ENCODE measurements at regions not wholly inside any gene's neighbourhood (a gene's known extent, or its start where the extent isn't known, plus 50 kb on each side); places are given as distances from the start of the nearest gene placed in this dataset.

GRCh38 chr12:97640826-97641225, 178.2 kb downstream of the RMST start:
- no peak overlapping the region for H3K4me3 ChIP-seq
- 0% methylated on average over 5 of the region's 6 CpGs for WGBS (ENCODE audit: insufficient coverage, low coverage, missing lambda C conversion rate)
- no peaks in the 10 kb centered on the region for H3K9me1 ChIP-seq (ENCODE audit: control insufficient read depth, insufficient read depth, low read length)
- ATAC-seq (no peak), DNase-seq (ENCODE audit: extremely low read depth in 1 of 4, low spot score in 3 of 4) (no peak), FAIRE-seq (no peak)
- no peaks in the 10 kb centered on the region for H4K20me1 ChIP-seq (replicated peaks; ENCODE audit: control insufficient read depth, insufficient read depth, low read length)
- 0 out of 2 replicates have a peak, but pooled peaks cover 2% of the 10 kb centered on the region for H3K9me3 ChIP-seq (replicated peaks; ENCODE audit: control insufficient read depth, insufficient read depth, low read depth, low read length)
- ChIA-PET CTCF (ENCODE audit: low intra/inter-chr PET ratio) (no interaction called here), POLR2A (interaction anchor here (0.7 kb wide), 1 partner anchor 782 kb away, joined by 3 read pairs; no protein-coding TSS in a partner anchor)
- H3K27ac ChIP-seq (ENCODE audit: extremely low read depth, low read depth, low read length), result no peak overlapping the region
- H3K4me2 ChIP-seq (ENCODE audit: insufficient read depth, low read length), result no peak overlapping the region
- no TSS peak for BruUV-seq (replicated peaks)
- no peaks in the 10 kb centered on the region for H3K27me3 ChIP-seq (ENCODE audit: control insufficient read depth in 2 of 2, insufficient read depth in 2 of 2, low read length in 2 of 2)
- H3K9ac ChIP-seq (ENCODE audit: insufficient read depth in 1 of 2, low read depth in 2 of 2, low read length in 2 of 2), result no peak overlapping the region
- intact Hi-C loops (cut with micrococcal nuclease), result no loop called here
- H2AFZ ChIP-seq (ENCODE audit: low read depth, low read length), result no peak overlapping the region
- no peaks in the 10 kb centered on the region for H3K79me2 ChIP-seq (ENCODE audit: control insufficient read depth, insufficient read depth, low read length)
- TF ChIP-seq KLF16 (IDR thresholded peaks at IDR 0.05) (no peak), CCAR2 (IDR thresholded peaks at IDR 0.05; ENCODE audit: low read depth, low read length) (no peak), MTA1 (IDR thresholded peaks at IDR 0.05; ENCODE audit: borderline replicate concordance) (no peak), MITF (IDR thresholded peaks at IDR 0.05) (no peak), KAT7 (CRISPR knock-in tag; IDR thresholded peaks at IDR 0.05; ENCODE audit: borderline replicate concordance) (no peak), RNF219 (CRISPR knock-in tag; IDR thresholded peaks at IDR 0.05) (no peak), SAFB2 (IDR thresholded peaks at IDR 0.05; ENCODE audit: borderline replicate concordance, low read depth, low read length, severe bottlenecking) (no peak), MEIS2 (IDR thresholded peaks at IDR 0.05; ENCODE audit: partially characterized antibody) (no peak), ZNF318 (IDR thresholded peaks at IDR 0.05; ENCODE audit: borderline replicate concordance in 1 of 2, low read depth in 1 of 2) (no peak)
- no peaks in the 10 kb centered on the region for H3K4me1 ChIP-seq (replicated peaks in 1 of 2; ENCODE audit: control insufficient read depth in 2 of 2, insufficient read depth in 2 of 2, low read length in 2 of 2)
- in situ Hi-C loops (cut with MboI), result no loop called here
- H3K36me3 ChIP-seq (ENCODE audit: control insufficient read depth, insufficient read depth, low read length), result no peaks in the 10 kb centered on the region

All from K562 (cell line).